ENCODE measurements at regions not wholly inside any gene's neighbourhood (a gene's known extent, or its start where the extent isn't known, plus 50 kb on each side); places are given as distances from the start of the nearest gene placed in this dataset.

DNA sequence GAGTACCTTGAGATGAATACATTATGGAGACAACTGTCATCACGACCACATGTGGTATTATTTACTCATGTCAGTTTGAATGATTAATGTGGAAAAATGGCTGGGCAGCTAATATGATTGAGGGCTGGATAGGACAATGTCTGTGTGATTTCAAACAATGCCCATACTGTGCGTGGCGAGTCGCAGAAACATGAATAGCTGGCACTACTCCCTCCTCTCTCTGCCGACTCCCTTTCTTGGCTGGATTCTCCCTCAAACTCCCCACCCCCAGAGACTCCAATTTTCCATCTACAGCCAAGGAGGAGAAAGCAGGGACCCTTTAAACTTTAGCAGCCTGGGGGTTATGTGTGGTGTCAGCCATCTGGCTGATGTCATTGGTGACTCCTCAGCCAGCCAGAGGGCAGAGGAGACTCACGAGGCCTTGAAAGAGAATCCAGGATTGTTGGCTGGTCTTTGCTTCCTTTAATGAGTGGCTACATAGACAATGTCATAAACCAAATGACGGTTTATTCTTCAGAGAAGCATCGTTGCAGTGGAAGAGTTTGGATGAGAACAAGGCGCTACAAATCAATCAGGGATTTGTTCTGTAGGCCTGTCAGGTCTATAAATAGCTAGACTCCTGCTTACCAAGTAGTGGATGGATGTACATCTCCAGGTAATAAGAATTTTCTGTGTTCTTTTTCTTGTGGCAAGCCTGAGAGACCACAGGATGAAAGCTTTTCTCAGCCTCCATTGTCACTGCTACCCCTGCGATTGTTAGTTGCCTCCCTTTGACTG, 165.6 kb downstream of the DLEU7 start:
- DNase-seq (ENCODE audit: low read depth): no peak
- H3K4me3 ChIP-seq (ENCODE audit: low read length): no peak overlapping the region
- TF ChIP-seq, protein P1, sequence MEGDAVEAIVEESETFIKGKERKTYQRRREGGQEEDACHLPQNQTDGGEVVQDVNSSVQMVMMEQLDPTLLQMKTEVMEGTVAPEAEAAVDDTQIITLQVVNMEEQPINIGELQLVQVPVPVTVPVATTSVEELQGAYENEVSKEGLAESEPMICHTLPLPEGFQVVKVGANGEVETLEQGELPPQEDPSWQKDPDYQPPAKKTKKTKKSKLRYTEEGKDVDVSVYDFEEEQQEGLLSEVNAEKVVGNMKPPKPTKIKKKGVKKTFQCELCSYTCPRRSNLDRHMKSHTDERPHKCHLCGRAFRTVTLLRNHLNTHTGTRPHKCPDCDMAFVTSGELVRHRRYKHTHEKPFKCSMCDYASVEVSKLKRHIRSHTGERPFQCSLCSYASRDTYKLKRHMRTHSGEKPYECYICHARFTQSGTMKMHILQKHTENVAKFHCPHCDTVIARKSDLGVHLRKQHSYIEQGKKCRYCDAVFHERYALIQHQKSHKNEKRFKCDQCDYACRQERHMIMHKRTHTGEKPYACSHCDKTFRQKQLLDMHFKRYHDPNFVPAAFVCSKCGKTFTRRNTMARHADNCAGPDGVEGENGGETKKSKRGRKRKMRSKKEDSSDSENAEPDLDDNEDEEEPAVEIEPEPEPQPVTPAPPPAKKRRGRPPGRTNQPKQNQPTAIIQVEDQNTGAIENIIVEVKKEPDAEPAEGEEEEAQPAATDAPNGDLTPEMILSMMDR (conservative IDR thresholded peaks at IDR 0.05; ENCODE audit: low read depth, low read length): no peak

DNA sequence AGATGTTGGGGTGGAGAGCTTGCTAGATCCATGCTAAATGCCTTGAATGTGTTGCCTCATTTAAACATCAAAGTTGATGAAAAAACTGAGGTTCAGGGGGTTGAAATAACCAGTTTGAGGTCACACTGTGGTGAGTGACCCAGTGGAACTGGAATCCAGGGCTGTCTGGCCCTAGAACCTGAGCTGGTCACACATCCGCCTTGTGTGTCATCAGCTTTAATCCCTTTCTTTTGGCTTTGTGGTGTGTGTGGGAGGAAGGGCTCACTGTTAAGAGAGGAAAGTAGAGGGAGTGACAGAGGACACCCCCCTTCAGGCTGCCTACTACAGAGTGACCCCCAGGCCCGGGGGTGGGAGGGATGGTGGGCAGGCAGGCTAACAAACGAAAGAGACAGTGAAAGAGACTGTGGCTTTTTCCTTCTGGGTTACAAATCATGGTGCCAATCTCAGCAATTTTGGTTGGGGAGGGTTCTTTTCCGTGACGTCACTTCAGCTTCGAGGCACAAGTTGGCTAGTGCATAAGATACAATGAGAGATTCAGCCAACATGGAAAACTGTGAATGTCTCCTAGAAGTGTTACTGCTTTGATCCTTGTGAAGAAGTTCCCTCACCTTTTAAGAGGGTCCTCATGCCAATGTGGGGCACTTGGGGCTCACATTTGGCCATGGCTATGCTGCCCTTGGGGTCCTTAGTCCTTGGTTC, 164.9 kb downstream of the DLEU7 start:
- TF ChIP-seq, protein P1 (conservative IDR thresholded peaks at IDR 0.05; ENCODE audit: low read depth, low read length): no peak
- no peak overlapping the region for H3K4me3 ChIP-seq (ENCODE audit: low read length)

DNA sequence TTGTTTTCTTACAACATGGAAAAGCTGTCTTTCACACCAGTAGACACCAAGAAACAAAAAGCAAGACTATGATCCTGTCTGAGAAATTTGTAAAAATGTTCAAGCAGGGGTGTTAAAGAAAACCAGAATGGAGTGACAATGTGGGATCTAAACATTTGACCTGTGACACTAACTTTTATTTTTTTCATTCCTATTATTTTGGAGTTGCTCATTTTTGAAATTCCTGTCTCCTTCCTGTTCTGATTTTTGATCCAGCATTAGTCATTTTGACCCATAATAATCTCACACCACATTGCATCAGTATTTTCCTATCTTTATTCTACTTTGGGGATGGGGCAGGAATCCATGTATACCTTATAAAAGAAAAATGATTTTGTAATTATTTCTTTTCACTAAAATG, 164.2 kb downstream of the DLEU7 start:
- no peak overlapping the region for H3K4me3 ChIP-seq (ENCODE audit: low read length)
- TF ChIP-seq, protein P1 (conservative IDR thresholded peaks at IDR 0.05; ENCODE audit: low read depth, low read length): no peak
- no peak for DNase-seq (ENCODE audit: low read depth)

More for the DNA sequence above, 164.9 kb downstream of the DLEU7 start:
- DNase-seq (ENCODE audit: low read depth): peak; percentile 96

DNA sequence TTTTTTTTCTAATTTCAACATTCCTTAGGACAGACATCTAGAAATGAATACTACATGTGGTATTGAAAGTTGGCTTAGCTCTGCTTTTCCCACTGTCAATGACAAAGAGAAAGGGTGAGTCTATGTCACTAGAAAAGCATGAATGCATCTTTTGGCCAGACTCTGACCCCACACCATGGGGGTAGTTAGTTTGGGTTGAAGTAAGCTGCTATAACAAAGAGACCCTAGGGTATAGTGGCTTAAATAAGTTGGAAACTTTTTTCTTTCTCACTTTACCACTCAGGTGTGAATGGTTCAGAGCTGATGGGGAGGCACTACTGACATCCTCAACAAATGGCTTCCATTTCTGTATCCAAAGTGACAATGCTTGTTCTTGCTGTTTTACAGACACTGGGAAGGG, 161.5 kb downstream of the DLEU7 start:
- no peak for DNase-seq (ENCODE audit: low read depth)
- TF ChIP-seq, protein P1 (conservative IDR thresholded peaks at IDR 0.05; ENCODE audit: low read depth, low read length): no peak
- no peak overlapping the region for H3K4me3 ChIP-seq (ENCODE audit: low read length)

DNA sequence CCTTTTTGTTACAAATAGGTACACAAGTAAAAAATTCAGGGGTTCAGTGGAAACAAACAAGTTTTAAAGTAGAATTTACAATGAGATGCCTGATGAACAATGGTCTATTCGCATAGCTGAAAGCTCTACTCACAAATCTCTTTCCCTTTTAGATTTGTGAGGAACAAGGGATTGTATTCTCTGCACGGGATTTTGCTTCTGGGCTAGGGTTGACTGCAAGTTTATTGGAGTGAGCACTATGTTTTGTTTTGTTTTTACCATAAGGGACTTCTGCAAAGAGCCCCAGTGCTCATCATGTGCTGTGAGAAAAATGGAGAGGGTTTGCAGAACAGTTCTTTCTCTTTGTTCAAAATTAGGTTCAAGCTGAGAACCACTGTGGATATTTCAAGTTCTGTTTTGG, 160.5 kb downstream of the DLEU7 start:
- TF ChIP-seq, protein P1 (conservative IDR thresholded peaks at IDR 0.05; ENCODE audit: low read depth, low read length): no peak
- DNase-seq (ENCODE audit: low read depth): no peak
- no peak overlapping the region for H3K4me3 ChIP-seq (ENCODE audit: low read length)

DNA sequence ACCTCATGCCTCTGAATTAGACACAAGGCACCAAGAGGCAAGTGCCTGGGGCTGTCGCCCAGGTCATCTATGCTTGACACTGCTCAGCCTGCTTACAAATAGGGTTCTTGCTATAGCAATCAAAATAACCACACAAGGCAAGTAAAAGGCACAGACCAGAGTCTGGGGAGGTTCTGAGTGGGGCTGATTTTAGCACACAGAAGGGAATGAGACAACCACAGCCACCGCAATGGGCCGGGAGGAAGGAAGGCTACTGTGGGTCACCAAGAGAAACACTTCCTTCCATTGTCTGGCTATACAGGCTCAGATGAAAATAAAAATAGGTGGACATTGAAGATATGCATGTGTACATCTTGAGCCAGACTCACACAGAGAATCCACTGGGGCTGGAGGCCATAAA, 159.1 kb downstream of the DLEU7 start:
- DNase-seq (ENCODE audit: low read depth): no peak
- H3K4me3 ChIP-seq (ENCODE audit: low read length): no peak overlapping the region
- TF ChIP-seq, protein P1 (conservative IDR thresholded peaks at IDR 0.05; ENCODE audit: low read depth, low read length): no peak

DNA sequence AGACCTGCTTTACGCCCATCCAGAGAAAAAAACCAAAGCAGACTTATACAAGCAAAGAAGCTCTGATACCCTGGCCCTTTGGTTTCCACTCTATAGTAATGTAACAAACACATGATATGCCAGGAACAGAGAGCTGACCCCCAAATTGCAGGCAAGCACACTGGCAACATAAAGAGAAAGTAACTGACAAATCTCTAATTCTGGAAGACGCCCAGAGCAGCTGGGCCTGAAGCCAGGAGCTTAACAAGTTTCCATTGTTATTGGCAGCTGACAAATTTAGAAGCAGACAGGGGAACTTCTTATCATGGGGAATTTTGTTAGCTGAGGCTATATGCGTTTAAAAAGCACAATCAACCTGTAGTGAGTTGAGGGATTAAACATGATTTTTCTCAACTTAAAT, 158.0 kb downstream of the DLEU7 start:
- TF ChIP-seq, protein P1 (conservative IDR thresholded peaks at IDR 0.05; ENCODE audit: low read depth, low read length): no peak
- peak; percentile 92 for DNase-seq (ENCODE audit: low read depth)
- H3K4me3 ChIP-seq (ENCODE audit: low read length): no peak overlapping the region
